Stimulated activated naive CD4-positive, alpha-beta T cell (primary cell): ENCODE measurements at regions not wholly inside any gene's neighbourhood (a gene's known extent, or its start where the extent isn't known, plus 50 kb on each side); places are given as distances from the start of the nearest gene placed in this dataset.

Source experiments
- DNase-seq, 6 experiments: peaks; one replicate each; lab custom pipeline; 2025; lab: John Stamatoyannopoulos, UW

DNA sequence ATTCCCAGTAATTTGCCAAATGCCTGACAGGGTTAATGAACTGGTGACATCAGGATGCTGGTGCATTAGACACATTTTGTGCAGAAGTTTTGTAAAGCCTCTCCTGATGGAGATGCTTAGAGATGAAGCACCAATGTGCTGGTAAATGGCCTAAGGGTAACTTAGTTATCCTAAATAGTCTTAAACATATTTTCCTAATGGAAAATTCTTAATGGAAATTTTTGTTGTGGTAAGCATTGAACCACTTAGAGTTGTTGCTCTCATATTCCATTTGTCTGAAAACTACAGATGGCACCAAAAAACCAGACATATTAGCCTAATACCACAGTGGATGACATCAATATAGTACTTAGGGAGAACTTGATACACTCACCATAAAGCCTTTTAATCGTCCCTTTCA lies 154.5 kb upstream of the ANK2 start:
- DNase-seq = no peak

DNA sequence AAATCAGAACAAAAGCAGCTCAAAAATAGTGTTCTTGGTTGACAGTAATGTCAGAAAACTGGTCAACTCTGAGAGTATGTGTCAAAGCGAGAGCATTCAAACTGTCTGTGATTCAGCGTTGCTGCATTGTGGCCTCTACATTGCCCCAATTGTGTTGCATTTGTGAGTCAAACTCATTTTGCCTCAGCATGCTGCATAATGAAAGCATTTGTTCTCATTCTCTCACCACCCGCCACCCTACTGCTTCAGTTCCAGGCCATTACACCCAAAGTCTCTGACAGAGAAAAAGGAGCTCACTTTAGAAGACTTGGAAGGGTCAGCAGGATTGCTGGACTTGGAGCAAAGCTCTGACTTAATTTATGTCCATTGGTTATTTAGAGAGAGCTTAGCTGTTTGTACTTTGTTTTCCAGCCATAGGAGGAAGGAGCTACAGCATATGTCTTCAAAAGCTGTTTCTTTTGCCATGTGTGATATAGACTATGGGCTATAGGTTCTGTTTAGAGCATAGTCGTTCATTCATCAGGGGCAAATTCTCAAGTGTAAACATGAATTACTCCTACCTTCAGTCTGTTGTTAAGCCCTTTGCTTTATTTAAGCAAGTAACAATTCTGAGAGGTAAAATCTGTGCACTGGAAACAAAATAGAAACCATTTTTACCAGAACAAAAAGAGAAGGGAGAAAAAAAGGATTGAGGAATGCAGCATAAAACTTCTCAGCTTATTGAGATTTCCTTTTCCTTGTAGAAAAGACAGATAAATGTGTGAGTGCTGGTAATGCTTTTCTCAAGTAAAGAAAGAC lies 153.4 kb upstream of the ANK2 start:
- no peak for DNase-seq

- no peak for DNase-seq
Observed at GRCh38 chr4:112896609-112897190, 152.8 kb upstream of the ANK2 start.

DNA sequence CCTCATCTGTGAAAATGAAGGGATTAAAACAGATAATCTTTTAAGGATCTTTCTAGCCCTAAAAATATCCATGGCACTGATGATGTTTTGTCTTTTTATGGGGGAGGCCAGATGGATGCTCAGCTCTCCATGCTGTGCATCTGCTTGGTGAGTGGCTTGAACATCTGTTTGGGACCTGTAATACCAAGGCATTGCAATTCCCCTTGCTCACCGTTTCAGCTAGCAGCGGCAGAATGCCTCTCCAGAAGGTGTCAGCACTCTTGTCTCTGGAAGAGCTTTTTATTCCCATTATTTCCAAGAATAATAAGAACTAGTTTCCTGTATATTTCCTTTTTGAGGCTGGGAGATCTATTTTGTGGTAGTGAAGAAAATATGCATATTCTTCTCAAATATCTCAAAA lies 151.9 kb upstream of the ANK2 start:
- DNase-seq = no peak

GRCh38 chr4:112898357-112899141 lies 150.9 kb upstream of the ANK2 start:
- no peak for DNase-seq

- DNase-seq = no peak
Observed at GRCh38 chr4:112900416-112900815, 149.0 kb upstream of the ANK2 start.

GRCh38 chr4:112901962-112902411 lies 147.5 kb upstream of the ANK2 start:
- no peak for DNase-seq

- DNase-seq = no peak
Observed at GRCh38 chr4:112905728-112906127, 143.7 kb upstream of the ANK2 start.

- no peak for DNase-seq
Observed at GRCh38 chr4:112908511-112908910, 140.9 kb upstream of the ANK2 start.

- no peak for DNase-seq
Observed at GRCh38 chr4:112910109-112910736, 139.2 kb upstream of the ANK2 start.

DNA sequence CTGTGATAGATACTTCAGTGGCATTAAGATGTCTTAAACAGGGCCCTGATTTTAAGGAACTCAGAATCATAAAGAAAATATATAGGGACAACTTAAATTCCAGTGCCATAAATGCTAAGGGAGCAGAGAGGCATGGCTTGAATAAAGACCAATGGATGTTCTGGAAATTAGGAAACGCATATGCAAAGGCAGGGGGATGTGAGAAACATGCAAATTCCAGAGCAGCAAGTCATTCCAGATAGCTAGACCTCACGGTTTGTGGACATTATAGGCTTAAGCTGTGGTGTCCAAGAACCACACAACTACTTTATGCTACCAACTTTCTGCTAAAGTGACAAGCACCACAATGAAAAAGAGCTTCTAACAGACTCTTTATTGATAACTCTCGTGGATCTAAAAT lies 132.6 kb upstream of the ANK2 start:
- DNase-seq = no peak

GRCh38 chr4:112923516-112923915 lies 125.9 kb upstream of the ANK2 start:
- DNase-seq = no peak

- DNase-seq = no peak
Observed at GRCh38 chr4:112926819-112927218, 122.6 kb upstream of the ANK2 start.

DNA sequence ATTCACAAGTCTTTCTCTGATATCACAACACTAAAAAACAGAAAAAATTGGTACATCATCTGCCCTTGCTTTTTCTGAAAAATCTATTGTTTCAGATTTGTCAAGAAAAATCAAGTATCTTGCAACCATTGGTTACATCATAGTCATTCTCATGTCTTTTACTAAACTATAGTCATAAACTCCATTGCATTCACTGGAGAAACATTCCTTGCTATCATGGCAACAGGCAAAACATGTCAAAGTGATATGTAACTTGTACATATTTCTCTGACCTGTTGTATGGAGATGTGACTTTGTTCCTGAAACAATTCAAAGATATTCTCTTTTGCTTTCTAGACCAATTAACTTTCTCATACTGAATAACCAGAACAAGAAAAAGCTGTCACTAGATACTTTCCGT lies 121.9 kb upstream of the ANK2 start:
- no peak for DNase-seq

DNA sequence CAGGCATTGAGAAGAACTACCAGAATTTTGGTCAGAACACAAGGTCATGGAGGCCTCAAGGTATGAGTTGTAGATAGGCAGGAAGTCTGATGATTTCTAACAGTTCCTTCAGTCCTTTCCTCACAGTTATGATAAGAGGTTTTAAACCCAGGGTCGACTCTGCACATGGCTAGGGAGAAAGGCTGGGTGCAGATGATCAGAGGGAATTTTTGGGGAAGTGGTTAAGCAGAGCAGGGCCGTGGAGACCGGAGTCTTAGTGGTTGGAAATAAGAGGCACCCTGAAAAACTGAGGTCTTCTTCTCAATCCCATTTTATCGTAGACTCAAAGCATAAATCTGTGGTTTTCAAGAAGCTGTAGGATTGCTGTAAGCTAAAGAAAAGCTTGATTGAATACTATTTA lies 118.5 kb upstream of the ANK2 start:
- DNase-seq = no peak

GRCh38 chr4:112933790-112934189 lies 115.7 kb upstream of the ANK2 start:
- no peak for DNase-seq

DNA sequence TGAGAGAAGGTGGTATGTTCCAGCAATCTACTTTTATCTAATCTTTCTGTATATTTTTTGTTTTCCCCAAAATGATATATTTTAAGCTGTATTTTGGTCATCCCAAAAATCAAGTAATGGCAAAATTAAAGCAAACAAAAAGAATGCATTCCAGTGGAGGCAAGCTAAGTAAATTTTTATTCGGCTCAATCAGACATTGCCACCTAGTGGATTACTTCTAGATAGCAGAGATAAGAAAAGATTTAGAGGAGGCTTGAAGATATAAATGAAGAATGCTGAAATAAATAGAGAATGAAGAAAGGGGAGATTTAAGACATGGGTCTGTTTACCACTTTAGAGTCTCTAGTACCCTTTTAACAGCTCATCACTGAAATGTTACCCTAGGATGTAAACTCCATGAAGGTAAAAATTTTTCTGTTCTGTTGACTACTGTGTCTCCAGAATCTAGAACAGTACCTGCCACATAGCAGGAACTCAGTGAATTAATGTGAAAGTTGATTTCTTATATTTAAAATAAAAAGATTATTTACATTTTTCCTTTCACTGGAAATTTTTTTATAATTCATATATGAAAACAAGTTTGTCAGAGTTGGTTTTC lies 110.9 kb upstream of the ANK2 start:
- DNase-seq = peak in 1 of 6 experiments; percentile 1

GRCh38 chr4:112939901-112940300 lies 109.6 kb upstream of the ANK2 start:
- no peak for DNase-seq

DNA sequence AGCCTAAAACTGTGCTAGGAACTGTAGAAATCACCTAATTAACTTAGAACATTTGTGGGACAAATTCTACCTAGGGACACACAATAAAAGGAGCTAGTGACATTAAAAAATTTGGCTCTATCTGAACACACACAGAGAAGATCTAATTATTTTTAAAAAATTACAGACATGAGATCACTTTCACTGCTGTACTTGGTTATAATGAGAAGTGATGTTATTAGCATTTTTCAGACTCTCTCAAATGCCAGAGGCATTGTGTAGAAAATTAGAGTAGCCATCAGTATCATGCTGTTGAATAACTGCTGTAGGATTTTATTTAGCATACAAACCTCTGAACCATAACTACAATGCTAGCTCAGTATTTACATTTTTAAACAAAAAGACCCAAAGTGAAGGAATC lies 109.1 kb upstream of the ANK2 start:
- DNase-seq = no peak

GRCh38 chr4:112942077-112942476 lies 107.4 kb upstream of the ANK2 start:
- no peak for DNase-seq

DNA sequence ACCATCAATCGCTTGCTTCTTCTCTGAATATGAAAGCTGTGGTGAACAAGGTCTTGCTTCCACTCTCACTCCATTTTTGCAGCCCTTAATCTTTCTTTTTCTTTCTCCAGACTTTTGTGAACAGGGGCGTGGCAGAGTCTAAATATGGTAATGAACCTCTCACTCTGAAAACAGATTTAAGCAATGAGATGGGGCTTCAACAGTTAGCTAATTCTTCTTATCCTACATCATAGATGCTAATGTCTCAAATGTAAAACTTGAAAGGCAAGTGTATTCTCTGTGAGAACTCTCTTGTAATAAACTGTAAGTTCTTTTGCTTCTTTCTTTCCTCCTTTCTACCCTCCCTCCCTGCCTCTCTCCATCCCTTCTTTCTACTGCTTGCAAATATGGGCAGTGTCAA lies 106.5 kb upstream of the ANK2 start:
- DNase-seq = no peak

DNA sequence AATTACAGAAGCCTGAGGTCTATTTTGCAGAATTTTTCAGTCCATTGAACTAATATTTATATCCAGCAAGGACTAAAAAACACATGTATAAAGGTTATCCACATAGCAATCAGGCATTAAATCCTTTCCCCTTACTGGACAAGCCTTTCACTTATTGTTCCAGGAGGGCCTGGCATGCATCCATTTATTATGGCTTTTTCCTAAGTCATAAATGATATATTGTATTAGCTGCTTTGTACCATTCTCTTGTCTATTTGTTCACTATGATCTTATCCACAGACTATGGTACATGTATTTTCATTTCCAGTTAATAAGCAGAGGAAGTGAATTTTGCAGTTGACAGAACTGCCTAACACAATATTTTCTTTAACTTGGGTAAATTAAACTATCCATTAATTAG lies 105.4 kb upstream of the ANK2 start:
- no peak for DNase-seq
